PC-3 (cell line): ENCODE measurements at regions not wholly inside any gene's neighbourhood (a gene's known extent, or its start where the extent isn't known, plus 50 kb on each side); places are given as distances from the start of the nearest gene placed in this dataset.

ENCODE experiments used
- ATAC-seq: fragments of 200-7000 bp; cut with Tn5 transposase; 2 replicates; pipeline ENCODE4 v1.9.1; 2020; ENCODE audit warnings: mild to moderate bottlenecking, moderate library complexity
- BruUV-seq: library from RNA; stranded (reverse); fragments of 400-500 nt; replicated peaks from 2 replicates; lab custom pipeline; 2021; lab: Mats Ljungman, UMichigan
- CTCF ChIA-PET: fragments of 300-600 bp; sonication (Branson Sonifier 250); formaldehyde crosslinking; loops from one replicate; lab custom pipeline; 2022; ENCODE audit warnings: antibody characterized with exemption; lab: Charles Lee
- POLR2A ChIA-PET: fragments of 300-600 bp; sonication (Branson Sonifier 250); formaldehyde crosslinking; loops from one replicate; lab custom pipeline; 2022; ENCODE audit warnings: antibody characterized with exemption; ENCODE audit not compliant: unreplicated experiment; lab: Charles Lee
- DNase-seq: peaks from one replicate; pipeline ENCODE4 v3.0.0-alpha.2; 2015
- H2AFZ ChIP-seq: fragments of 300-600 bp; sonication (generic); 2 replicates; pipeline ENCODE4 v1.6.0; 2016; ENCODE audit warnings: antibody characterized with exemption, low read length
- H3F3A ChIP-seq: fragments of 300-600 bp; sonication (generic); one replicate; pipeline ENCODE4 v1.6.0; 2017; ENCODE audit warnings: antibody characterized with exemption, low read length, control low read depth, mild to moderate bottlenecking; ENCODE audit not compliant: unreplicated experiment
- H3K27ac ChIP-seq: fragments of 300-600 bp; sonication (generic); 2 replicates; pipeline ENCODE4 v1.5.1; 2016; ENCODE audit warnings: mild to moderate bottlenecking, low read length
- H3K27me3 ChIP-seq: fragments of 300-600 bp; sonication (generic); 2 replicates; pipeline ENCODE4 v1.6.1; 2016; ENCODE audit warnings: low read length, mixed read lengths
- H3K36me3 ChIP-seq: fragments of 300-600 bp; sonication (generic); 2 replicates; pipeline ENCODE4 v1.6.1; 2016; ENCODE audit warnings: low read depth, mixed run types, low read length, mixed read lengths
- H3K4me1 ChIP-seq: fragments of 300-600 bp; sonication (generic); 2 replicates; pipeline ENCODE4 v1.5.1; 2016; ENCODE audit warnings: low read length; ENCODE audit not compliant: insufficient read depth
- H3K4me2 ChIP-seq: fragments of 300-600 bp; sonication (generic); 2 replicates; pipeline ENCODE4 v1.6.0; 2016; ENCODE audit warnings: low read length
- H3K4me3 ChIP-seq: fragments of 300-600 bp; sonication (generic); 2 replicates; pipeline ENCODE4 v1.5.1; 2016; ENCODE audit warnings: mild to moderate bottlenecking, low read length, mixed read lengths
- H3K79me2 ChIP-seq: fragments of 300-600 bp; sonication (generic); 2 replicates; pipeline ENCODE4 v1.6.1; 2017; ENCODE audit warnings: low read length, mixed read lengths
- H3K9ac ChIP-seq: fragments of 300-600 bp; sonication (generic); 2 replicates; pipeline ENCODE4 v1.6.0; 2016; ENCODE audit warnings: mild to moderate bottlenecking, low read length
- H3K9me2 ChIP-seq: fragments of 300-600 bp; sonication (generic); replicated peaks from 2 replicates; pipeline ENCODE4 v1.6.1; 2016; ENCODE audit warnings: mixed run types, low read length, mixed read lengths
- H3K9me3 ChIP-seq: fragments of 300-600 bp; sonication (generic); 2 replicates; pipeline ENCODE4 v1.6.1; 2016; ENCODE audit warnings: low read length, mixed read lengths
- H4K20me1 ChIP-seq: fragments of 300-600 bp; sonication (generic); 2 replicates; pipeline ENCODE4 v1.6.1; 2016; ENCODE audit warnings: low read length, mixed read lengths
- CTCF ChIP-seq: fragments of 300-600 bp; sonication (generic); conservative IDR thresholded peaks from 2 replicates; pipeline ENCODE4 v1.5.1; 2017; ENCODE audit warnings: antibody characterized with exemption, low read depth, mild to moderate bottlenecking, low read length
- EZH2 ChIP-seq: fragments of 300-600 bp; sonication (generic); IDR thresholded peaks from one replicate; pipeline ENCODE4 v1.6.1; 2017; ENCODE audit warnings: antibody characterized with exemption, mild to moderate bottlenecking, low read length; ENCODE audit not compliant: unreplicated experiment
- EZH2phosphoT487 ChIP-seq: fragments of 300-600 bp; sonication (generic); IDR thresholded peaks from 2 replicates; pipeline ENCODE4 v1.6.1; 2018; ENCODE audit warnings: mild to moderate bottlenecking, antibody characterized with exemption, low read length, borderline replicate concordance
- intact Hi-C: fragments of 100-400 bp; cut with micrococcal nuclease; formaldehyde crosslinking; loops from 2 replicates; pipeline ENCODE4 v1.9.0; 2023

- no peak for ATAC-seq
- no peaks in the 10 kb centered on the region for H3K9me3 ChIP-seq
- H3K4me1 ChIP-seq = no peaks in the 10 kb centered on the region
- ChIA-PET POLR2A (no interaction called here), CTCF (interaction anchor here (0.6 kb wide), 1 partner anchor 1298 kb away, joined by 4 read pairs; no protein-coding TSS in a partner anchor)
- H3K4me3 ChIP-seq = no peak overlapping the region
- no TSS peak for BruUV-seq
- H2AFZ ChIP-seq = no peak overlapping the region
- H3K9ac ChIP-seq = no peak overlapping the region
- H3F3A ChIP-seq = no peaks in the 10 kb centered on the region
- H3K36me3 ChIP-seq = no peaks in the 10 kb centered on the region
- no peak overlapping the region for H3K27ac ChIP-seq
- H3K79me2 ChIP-seq = no peaks in the 10 kb centered on the region
- H3K9me2 ChIP-seq = no peaks in the 10 kb centered on the region
- H3K4me2 ChIP-seq = no peak overlapping the region
- DNase-seq = no peak
- TF ChIP-seq EZH2phosphoT487 (no peak), CTCF (no peak), EZH2 (no peak)
- intact Hi-C loops = no loop called here
- H4K20me1 ChIP-seq = no peaks in the 10 kb centered on the region
- peaks cover 3% of the 10 kb centered on the region; the same call in 1 of the 2 replicates for H3K27me3 ChIP-seq
These were observed 488.8 kb upstream of the CHST9 start for GRCh38 chr18:27673861-27674260.

- Histone ChIP-seq H3K27ac (no peak overlapping the region), H3K9me2 (no peaks in the 10 kb centered on the region), H3K4me3 (no peak overlapping the region), H3K9ac (no peak overlapping the region), H2AFZ (no peak overlapping the region), H3K36me3 (no peaks in the 10 kb centered on the region), H3K27me3 (no peaks in the 10 kb centered on the region), H3F3A (no peaks in the 10 kb centered on the region), H3K9me3 (no peaks in the 10 kb centered on the region), H3K79me2 (no peaks in the 10 kb centered on the region), H4K20me1 (no peaks in the 10 kb centered on the region), H3K4me2 (no peak overlapping the region), H3K4me1 (no peaks in the 10 kb centered on the region)
- DNase-seq (peak; percentile 21), ATAC-seq (peak; percentile 42; the same call in 1 of the 2 replicates)
- no TSS peak for BruUV-seq
- intact Hi-C loops = no loop called here
- CTCF ChIA-PET = no interaction called here
- POLR2A ChIA-PET = no interaction called here
- TF ChIP-seq EZH2 (no peak), EZH2phosphoT487 (no peak), CTCF (no peak)
These were observed 483.1 kb upstream of the CHST9 start for GRCh38 chr18:27668158-27668557.

GRCh38 chr18:27667064-27667463 is 482.0 kb upstream of the CHST9 start:
- intact Hi-C loops = no loop called here
- no peak overlapping the region for H3K9ac ChIP-seq

More at GRCh38 chr18:27667064-27667463, 482.0 kb upstream of the CHST9 start:
- ChIA-PET CTCF (no interaction called here), POLR2A (no interaction called here)
- H4K20me1 ChIP-seq = no peaks in the 10 kb centered on the region
- no peak overlapping the region for H3K27ac ChIP-seq
- no peak overlapping the region for H3K4me3 ChIP-seq
- BruUV-seq = no TSS peak
- H3K4me1 ChIP-seq = no peaks in the 10 kb centered on the region
- ATAC-seq (no peak), DNase-seq (no peak)
- H3F3A ChIP-seq = no peaks in the 10 kb centered on the region
- H3K4me2 ChIP-seq = no peak overlapping the region
- H2AFZ ChIP-seq = no peak overlapping the region
- TF ChIP-seq EZH2 = no peak
- no peak for TF ChIP-seq CTCF
- no peak for TF ChIP-seq EZH2phosphoT487
- H3K79me2 ChIP-seq = no peaks in the 10 kb centered on the region
- no peaks in the 10 kb centered on the region for H3K36me3 ChIP-seq
- no peaks in the 10 kb centered on the region for H3K27me3 ChIP-seq
- no peaks in the 10 kb centered on the region for H3K9me3 ChIP-seq
- no peaks in the 10 kb centered on the region for H3K9me2 ChIP-seq
